Fibroblast of skin of back (primary cell): ENCODE measurements at regions not wholly inside any gene's neighbourhood (a gene's known extent, or its start where the extent isn't known, plus 50 kb on each side); places are given as distances from the start of the nearest gene placed in this dataset.

Experiments
- DNase-seq: peaks from one replicate; pipeline ENCODE4 v3.0.0-alpha.2; 2013

DNA sequence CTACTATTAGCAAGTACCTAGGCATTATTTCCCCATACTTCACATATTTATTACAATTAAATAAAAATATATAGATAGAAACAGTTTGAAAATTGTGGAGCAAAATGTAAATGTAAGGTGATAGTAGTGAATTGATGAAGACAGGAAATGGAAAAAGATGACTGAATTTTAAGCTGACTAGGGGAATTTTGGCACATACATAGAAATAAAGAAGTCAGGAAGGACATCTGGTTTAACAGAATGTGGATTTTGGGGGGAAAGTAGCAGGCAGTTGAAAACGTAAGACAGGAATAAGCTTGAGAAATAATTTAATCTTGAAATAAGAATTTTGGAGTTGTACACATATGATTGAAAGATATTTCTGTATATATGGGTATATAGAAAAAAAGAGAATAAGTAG, 701.7 kb upstream of the CITED2 start:
- DNase-seq, result no peak

DNA sequence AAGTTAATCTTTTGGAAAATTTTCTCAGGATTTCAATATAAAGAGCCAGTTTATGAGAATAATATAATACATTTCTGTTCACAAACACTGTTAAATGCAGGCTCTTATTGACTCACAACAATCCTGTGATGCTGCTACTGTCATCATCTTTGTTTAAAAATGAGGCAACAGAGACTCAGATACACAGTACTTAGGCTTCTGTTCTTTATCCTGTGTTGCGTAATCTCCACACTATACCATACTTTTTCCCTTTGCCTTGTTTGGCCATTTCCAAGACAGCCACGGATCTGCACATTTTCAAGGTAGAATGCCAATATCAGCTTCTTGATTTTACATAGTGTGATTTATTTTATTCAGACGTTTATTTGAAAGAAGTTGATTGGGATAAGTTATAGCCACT, 699.0 kb upstream of the CITED2 start:
- DNase-seq, result no peak

DNA sequence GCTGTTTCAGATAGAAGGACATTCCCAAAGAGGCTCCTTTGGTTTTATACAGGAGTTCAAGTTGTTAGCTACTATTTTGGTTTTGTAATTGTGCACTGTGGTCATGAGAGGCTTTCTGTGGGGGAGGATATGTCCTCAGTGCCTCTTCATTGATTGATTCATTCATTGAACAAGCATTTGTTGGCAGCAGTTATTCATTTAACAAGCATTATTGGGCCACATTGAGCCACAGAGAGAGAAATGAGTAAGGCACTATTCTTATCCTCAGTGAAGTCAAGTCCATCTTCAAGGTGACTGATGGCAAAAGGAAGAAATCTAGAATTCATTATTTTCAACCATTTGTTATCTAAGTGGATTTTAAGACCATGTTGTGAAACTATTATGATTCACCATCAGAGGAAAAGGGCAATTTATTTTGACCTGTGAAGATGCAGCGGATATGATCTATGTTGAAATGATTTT, 697.2 kb upstream of the CITED2 start:
- DNase-seq, result peak; percentile 71

DNA sequence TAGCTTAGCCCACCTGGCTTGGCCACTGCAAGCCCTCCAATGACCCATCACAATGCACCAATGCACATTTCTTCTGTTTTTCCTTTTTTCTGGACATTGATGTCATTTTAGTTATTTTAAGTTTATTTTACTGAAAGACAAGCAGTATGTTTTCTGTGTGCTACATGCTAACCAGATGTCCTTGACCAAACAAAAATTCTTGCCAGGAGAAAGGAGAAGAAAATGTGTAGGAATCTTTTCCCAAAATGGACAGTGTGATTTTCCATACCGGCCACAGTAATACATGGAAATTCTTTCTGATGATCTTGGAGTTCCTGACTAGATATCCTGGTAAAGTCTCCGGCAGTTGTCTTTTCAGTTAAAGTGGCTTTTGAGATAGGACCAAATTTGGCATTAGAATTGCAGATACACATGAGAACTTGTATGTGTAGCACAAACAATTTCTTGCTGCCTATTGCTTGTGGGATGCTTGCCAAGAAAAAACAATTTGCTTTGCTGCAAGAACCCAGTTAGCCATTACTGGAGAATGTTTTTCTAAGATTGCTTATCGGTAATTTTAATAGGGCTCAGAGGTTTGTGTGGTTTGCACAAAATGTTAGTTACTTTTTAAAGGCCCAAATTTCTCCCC, 696.5 kb upstream of the CITED2 start:
- peak; percentile 93 for DNase-seq

DNA sequence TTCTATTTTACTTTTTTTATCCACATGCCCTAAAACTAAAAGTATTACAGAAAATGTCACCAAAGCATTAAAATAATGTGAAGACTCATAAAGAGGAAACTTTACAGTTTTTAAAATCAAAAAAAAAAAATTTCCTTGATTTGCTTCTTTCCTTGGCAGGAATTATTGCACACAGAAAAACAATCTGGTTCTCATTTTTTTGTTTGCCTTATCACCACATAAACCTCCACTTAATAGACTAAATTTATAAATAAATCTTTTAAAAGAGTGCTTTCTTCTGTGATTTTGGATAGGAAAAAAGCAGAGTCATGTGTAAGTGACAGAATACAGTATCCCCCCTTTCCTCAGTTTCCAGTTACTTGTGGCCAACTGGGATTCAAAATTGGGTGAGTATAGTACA, 695.1 kb upstream of the CITED2 start:
- DNase-seq, result no peak

DNA sequence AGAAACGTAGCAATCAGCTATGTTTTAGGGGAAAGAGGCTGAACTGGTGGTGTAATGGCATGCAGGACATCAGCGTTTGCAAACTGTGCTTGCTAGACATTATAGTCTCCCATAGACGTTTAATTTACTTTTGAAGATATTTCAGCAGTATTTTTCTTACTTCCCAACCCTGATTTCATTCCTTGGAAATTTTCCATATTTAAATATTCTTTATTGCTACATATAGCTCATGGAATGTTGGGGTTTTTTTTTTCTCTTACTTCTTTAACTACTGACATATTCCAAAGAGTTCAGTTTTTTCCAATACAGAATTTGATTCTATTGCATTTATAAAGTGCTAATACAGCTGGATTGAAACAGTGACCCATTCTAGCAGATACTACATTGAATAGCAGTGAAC, 694.4 kb upstream of the CITED2 start:
- DNase-seq, result peak; percentile 75

DNA sequence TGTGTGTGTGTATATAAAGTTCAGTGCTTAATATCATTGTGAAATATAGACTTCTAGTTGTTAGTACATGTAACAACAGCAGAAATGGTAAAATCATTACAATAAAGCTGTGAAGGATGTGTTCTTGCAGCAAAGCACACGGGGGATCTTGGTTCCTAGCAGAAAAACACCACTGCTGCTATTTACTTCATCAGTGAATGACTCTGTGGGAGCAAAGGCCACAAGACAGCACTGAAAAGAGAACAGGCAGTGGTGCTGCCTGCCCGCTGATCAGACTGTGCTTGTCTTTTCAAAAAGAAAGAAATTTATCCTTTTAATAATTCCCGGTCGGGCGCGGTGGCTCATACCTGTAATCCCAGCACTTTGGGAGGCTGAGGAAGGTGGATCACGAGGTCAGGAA, 689.9 kb upstream of the CITED2 start:
- DNase-seq, result no peak

DNA sequence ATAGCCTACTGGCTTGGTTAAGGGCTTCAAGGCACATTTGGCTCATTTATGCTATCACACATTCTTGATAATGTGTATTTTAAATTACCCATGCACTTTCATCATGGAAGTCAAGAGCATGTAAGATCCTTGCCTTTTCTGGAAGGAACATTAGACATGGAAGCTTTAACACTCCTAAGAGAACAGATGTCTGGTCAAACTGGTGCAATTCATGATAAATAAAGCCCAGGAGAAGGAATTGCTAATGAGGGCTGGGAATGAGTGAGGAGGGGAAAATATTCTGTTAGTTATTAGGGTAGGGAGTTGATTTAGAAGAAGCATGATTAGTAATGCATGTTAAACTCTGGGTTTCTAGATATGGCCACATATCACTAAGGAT, 688.6 kb upstream of the CITED2 start:
- no peak for DNase-seq

DNA sequence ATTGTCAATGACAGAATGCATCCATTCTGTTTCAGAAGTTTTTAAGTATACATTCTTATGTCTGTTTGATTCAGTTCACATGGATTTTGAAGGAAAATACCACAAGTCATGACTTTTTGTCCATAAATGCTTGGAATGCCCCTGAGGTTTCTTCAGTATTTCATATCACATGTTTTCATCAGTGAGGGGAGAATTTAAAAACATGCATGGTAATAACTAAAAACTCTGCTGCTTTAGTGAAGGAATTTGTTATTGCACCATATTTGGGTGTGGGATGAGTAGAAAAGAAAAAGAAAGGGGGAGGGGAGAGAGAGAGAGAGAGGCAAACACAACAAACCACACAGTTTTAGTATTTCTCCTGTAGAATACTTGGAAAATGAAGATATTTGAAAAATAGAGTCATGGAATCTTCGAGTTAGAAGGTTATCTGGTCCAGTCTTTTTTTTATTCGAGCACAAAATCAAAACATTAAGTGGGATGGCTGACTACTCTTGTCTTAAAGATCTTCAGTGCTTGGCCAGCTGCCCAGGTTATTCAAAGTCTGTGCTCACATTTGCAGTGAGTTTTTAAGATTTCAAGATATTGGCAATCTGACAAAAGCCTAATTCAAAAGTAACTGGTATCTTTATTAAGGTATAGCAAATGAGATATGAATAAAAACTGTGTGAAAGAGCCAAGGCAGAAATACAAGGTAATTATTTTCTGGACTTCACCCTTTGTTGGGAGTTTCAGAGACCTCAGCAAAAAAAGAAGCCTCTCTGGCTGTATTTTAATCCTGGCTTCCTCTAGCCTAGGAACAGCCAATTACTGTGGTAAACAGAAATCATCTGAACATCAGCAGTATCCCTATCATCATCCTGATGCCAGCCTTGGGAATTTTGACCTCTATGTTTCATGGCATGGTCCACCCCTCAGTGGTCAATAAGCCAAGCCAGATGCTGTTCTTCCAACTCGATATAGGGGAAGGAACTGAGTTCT, 687.9 kb upstream of the CITED2 start:
- DNase-seq, result peak; percentile 99

DNA sequence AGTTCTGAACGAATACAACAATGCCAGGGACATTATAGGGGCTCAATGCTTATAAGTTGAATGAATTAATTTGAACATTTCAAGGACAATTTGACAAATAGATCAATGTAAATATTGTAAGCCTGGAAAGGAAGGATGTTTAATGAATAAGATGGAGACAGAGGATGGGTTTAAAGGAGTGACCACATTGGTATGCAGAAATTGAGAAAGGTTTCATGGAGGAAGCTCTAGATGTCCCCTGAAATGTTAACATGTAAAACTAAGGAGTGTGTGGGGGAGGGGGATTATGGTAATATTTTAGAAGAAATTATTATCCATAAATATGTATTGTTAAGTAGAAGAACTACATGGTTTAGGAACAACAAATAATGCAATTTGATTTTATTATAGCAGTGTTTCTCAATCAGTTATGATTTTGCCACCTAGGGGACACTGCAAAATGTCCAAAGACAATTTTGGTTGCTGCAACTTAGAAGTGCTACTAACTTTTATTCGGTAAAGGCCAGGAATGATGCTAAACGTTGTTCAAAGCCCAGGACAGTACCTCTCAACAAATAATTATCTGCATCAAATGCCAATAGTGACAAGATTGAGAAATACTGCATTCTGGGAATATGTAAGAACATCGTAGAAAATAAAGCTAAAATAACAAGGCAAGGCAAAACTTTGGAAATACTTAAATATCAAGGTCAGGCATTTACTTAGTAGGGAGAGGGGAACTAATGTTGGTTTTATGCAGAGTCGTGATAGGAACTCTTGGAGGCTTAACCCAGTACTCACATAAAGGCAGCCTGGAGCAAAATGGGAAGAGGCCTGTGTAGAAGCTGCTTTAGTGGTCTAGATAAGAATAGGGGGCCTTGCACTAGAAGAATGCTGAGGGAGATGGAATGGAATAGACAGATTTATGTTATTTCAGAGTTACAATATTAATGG, 686.9 kb upstream of the CITED2 start:
- no peak for DNase-seq

DNA sequence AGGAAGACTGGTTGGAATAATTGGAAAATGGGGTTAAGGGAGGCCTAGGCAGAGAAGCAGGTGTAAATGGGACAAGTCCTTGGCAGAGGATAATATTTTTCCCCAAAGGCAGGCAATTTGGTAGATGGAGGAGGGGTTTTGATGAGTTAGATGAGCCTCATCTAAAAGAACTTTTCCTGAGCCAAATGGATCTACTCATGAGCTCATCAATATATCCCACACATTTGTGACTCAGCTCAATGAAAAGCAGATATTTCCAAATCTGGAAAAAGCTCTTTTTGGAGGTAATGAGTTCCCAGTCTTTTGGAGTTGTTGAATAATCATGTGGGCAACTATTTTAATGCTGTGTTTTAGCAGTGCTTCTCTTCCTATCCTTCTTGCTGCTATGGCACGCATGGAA, 685.5 kb upstream of the CITED2 start:
- DNase-seq, result no peak

DNA sequence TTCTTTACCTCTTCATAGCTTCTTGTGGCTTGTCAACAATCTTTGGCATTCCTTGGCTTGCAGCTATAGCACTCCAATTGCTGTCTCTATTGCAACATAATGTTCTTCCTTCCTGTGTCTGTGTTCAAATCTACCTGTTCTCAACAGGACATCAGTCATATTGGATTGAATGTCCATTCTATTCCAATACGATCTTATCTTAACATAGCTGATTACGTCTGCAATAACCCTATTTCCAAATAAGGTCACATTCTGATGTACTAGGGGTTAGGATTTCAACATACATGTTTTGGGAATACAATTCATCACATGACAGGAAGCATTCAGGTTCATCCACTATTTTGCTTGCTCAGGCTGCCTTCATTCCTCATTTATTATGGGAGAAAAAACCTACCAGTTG, 684.4 kb upstream of the CITED2 start:
- DNase-seq, result no peak

DNA sequence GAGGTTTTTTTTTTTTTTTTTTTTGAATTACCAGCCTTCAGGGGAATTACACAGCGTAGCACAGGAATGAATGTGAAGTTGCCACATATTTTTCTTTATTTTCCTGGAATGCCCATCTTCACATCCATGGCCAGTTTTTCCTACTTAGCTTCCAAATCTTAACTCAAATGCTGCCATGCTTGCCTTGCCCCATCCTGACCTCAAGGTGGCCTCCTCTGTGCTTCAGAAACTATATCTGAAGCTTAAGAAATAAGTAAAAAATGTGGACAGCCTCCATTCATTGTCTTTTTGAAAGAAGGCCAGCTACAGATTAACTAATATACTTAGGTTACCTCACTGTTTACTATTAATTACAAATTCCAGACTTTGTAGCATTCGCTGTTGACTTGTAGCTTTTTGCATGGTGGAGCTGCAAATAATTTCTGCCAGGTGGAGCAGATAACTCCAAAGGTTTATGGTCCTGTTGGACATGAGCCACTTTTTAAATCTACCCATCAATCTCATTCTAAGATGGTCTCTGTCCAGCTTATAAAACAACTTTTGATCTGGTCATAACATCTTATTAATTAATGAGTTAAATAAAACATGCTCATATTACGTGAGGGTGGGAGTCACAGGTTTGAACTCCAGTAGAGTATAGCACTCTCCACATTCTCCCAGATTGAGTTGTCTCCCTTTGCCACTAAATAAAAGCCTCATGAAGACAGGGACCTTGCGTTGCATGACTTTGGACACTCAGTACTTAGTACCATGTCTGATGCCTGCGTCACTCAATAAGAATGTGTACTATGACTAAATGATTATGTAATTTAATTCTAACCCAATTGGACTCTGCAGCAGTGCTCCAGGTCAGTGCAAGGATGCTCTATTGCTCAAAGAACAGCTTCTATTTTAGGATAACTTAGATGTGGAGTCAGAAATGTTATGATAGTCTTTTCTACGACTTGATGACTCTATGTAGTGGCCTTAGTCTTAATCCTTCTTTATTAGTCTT, 678.6 kb upstream of the CITED2 start:
- peak; percentile 59 for DNase-seq

DNA sequence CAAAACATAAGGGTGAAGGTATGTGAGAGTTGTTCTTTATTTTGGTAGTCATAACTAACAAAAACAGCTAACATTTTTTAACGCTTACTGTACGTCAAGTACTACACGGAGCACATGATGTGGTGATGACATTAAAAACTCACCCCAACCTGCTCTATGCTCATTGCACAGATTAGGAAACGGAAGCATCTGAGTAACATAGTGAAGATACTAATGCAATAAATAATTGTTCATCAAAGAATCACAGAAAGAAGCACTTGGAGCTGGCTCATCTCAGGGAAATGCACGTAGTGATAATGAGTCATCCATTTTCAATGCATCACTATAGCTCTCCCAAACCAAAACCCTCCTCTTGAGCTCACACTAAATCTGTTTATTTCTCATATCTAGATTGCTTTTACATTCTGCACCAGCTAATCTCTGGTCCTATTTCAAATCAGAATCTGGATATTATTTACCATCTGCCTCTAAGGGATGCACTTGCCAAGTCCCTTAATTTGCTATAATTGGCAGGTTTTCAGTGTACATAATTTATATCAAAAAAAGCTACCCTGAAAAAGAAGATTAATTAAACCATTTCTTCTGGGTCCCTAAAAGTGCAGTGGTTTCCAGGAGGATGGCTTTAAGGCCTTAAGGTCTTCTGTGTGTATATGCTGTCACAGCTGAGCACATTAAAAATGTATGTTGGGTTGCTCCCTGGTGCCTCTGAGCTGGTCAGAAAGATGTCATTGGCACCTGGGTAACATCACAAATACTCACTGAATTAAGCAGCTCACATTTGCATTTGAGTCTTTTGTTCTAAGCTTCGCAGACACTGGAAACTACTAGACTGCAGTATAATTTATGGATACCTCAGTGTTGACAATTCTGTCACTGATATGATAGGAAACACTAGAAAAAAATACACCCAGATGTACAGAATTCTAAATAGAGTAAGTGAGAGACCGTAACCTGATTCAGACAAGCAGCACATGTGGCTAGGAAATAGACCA, 677.4 kb upstream of the CITED2 start:
- DNase-seq, result peak; percentile 96

DNA sequence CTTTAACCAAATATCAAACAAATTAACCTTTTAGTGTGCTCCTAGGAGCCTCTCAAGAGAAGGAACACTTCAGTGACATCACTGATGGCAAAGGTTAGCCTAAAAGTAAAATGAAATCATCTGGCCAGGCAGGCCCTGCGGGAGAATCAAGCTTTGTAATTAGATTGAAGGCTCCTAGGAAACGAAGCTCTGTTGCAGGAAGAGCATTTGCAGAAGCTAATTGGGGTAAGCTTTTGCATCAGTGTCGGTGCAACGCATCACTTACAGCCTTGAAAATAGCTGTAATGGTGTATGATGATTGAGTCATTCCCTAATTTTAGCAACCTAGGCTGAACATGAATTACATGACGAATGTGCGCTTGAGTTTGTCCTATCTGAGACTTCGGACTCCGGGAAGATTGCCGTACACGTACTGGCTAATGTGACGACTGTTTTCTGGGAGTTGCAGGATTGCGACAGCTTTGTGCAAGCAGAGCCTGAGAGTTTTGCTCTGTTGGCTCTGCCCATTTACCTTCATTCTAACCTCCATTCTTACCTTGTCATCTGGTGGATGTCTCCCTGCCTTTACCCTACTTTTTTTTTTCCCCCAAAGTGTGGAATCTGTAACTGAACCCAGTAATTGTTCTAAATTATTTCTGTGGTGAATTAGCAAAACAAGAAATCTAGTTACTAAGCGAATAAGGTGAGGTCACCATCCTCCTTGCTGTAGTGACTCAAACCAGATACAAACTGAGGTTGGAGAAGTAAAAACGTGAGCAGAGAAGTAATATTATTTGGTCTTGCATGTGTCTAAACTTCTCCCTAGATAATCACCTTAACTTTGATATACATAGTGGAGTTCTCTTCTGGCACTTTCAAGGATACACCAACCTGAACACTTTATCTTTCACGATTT, 675.9 kb upstream of the CITED2 start:
- DNase-seq, result peak; percentile 49

DNA sequence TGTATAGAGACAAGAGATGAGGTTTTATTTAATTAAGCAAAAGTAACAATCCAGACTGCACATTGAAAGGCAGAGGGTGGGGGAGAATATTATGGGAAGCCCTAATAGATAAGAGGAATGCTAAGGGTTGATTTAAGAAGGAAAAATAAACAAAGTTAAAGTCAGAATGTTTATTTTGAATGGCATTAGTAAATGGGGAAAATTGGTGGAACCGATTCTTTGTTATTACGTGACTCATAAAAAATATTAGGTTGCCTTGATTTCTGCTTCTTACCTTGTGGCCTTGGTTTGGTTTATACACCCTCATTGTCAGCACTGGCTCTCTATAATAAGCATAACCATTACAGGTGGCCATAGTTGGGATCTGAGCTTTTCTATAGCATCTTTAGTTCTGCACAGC, 674.8 kb upstream of the CITED2 start:
- DNase-seq, result no peak

DNA sequence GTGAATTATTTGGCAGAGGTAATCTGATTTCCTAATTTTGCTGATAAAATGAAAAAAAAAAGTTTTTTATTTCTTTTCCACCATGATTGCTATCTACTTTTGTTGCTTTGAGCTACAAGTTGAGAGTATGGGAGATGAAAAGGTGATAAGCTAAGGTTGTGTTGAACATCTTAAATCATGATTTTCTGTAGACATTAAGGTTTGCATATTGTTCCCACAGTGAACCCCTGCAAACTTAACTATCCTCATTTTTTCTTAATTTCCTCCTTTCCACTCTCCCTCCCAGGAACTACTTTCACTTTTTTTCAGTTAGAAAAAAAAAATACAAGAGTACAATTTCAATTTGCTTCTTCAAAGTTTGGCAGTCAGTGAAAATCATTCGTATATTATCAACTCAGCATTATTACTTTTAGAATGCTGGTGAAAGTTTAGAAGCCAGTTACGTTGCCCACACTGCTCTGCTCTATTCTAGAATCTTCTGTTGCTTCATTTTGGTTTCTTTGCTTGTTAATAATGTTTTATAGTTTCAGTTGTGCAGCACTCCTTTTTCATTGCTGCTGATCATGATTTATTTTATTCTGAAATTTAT, 673.8 kb upstream of the CITED2 start:
- no peak for DNase-seq

DNA sequence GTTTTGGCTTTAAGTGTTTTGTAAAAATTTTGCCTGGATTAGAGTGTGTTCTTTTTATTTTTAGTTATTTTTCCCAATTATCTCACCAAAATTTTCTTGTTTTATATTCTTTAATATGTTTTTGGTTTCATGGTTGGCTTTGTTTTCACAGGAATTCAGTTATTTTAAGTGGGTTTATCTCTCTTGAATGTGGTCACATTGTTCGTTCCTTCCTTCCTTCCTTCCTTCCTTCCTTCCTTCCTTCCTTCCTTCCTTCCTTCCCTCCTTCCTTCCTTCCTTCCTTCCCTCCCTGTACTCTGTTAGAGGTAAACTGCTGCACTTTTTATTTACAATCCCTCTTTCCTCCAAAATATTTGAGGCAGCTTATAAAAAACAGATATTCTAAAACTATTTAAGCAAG, 672.9 kb upstream of the CITED2 start:
- DNase-seq, result no peak
